NCI-H2171 (cell line): ENCODE measurements at regions not wholly inside any gene's neighbourhood (a gene's known extent, or its start where the extent isn't known, plus 50 kb on each side); places are given as distances from the start of the nearest gene placed in this dataset.
"Not testable (repeated sequence)": the region's sequence is repeated elsewhere in the genome, so short reads cannot be mapped to it uniquely, and the experiment has no call there.

ENCODE experiments used
- DNase-seq: peaks from one replicate; lab custom pipeline; 2025; lab: John Stamatoyannopoulos, UW

DNA sequence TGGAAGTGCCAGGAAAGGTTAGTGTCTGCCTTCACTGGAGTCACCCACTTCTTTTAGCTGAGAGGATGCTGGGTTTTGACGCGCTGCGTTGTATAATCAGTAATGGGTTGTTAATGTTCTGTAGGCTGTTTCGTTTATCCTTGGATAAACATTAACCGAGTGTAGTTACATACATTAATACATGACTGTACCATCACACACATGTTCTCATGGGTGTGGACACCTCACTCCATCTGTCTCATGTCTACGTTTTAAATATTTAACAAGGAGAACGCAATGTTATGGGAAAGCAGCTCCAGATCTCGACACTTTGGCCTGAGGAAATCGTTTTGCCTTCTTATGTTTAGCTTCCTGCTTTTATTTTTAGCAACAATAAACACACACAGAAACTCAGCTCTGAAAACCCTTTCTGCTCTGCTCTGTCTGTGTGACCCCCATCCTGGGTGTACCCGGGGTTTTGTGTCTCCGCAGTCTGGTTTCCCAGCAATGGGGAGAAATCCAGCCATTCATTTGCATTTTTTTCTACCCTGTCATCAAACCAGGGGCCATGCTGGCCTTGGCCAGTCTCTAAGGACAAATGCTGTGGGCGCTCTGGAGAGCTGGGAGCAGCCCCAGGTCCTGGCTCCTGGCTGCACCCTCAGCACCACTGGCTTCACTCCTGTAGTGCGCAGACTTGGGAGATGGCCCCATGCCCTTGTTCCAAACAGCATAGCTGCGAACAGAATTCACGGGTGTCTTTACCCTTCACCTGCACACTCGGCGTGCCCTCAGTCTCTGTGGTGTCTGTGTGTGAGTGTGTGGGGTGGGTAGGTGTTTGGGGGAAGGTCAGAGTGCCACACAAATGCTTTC, 110.8 kb downstream of the ERMARD start:
- DNase-seq = no peak

GRCh38 chr6:169861431-169862042, 110.1 kb downstream of the ERMARD start:
- no peak for DNase-seq

DNA sequence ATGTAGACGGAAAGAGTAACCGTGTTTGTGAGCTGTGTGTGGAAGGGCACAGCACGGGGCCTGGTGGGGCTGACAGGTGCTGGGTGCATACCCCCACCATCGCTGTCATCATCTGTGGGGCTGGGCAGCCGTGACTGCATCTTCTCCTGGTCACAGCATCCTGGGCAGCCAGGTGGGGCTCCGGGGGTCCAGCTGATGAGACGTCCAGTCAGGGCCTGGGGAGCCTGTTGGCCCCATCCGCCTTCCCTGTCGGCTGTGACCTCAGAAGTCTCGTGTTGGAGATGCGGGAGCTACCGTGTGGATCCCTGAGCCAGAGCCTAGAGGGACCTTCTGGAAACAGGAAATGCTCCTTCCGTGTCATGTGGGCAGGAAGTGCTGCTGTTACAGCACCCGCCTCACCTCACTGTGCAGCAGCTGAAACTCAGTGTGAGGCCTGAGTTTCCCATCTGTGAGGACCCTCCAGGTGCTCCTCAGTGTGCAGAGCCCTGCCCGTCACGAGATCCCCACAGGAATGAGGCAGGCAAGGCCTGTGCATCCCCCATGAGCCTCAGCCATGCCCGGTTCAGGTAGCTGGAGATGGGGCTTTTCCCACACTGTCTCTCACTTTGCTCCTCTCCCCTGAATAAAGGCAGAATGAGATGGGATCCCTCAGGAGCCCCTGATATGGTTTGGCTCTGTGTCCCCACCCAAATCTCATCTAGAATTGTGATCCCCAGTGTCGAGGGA, 108.7 kb downstream of the ERMARD start:
- DNase-seq = no peak

DNA sequence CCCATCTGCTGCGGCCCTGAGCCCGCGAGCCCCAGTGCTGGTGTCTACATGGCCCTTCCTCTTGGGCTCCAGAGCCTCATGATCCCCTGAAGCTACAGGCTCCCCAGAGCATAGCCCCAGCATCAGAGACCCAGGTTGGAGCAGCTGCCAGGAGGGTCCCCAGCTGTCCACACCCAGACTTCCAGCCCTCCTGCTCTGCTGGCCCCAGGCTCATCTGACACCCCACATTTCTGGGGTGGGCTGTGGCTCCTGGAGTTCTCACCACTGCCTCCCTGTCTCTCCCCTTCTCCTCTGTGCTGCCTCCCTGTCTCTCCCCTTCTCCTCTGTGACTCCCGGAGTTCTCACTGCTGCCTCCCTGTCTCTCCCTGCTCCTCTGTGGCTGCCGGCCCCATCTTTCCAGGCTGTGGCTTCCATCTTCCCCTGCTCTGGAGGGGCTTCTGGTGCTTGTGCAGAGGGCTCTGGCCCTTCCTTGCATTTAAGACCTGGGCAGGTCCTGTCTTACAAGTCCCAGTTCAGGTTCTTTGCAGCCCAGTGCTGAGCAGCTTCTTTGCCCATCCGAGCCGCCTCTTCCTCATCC, 108.1 kb downstream of the ERMARD start:
- DNase-seq = no peak

DNA sequence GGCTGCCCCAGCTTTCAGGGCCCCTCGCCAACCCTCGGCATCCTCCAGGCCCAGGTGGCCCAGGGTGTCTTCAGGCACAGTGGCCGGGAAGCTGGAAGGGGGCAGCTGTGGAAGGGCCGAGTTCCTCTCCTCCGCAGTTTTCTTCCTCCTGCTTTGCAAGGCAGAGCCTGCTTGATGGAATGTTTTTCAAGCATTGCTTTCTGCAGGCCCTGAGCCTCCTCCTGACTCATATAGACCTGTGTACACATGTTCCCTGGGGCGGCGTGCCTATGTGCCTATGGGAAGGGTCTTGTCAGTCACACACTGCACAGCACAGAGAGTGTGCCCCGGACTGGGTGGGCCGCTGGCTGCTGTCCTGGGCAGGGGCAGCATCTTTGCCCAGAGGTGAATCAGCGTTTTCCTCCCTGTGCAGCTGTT, 107.5 kb downstream of the ERMARD start:
- no peak for DNase-seq

DNA sequence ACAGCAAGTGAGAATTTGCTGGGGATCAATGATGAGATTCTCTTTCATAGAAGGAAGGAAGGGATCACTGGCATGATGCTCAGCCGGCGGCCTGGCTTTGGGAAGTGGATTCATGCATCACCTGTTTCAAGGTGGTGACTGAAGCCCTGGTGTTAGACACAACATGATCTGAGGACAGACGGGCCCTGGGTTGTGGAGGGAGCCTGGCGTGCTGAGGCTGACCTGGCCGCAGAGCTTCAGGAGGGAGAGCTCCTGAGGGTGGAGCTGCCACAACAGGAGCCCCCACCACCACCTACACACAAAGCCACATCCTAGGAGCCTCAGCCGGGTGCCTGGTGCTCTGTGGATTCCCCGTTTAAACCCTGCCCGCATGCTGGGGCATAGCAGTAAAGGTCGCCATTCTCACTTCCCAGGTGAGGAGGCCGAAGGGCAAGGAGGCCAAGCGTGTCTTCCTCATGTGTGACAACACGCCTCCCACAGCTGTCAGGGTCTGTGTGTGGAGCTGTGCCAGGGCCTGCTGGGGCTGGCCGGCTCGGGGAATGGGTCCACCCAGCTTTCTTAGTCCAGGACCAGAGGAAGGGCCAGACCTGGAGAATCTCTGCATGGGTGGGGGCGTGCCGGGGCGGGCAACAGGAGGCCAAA, 107.0 kb downstream of the ERMARD start:
- no peak for DNase-seq

GRCh38 chr6:169857343-169858292, 106.2 kb downstream of the ERMARD start:
- no peak for DNase-seq

GRCh38 chr6:169856442-169857342, 105.3 kb downstream of the ERMARD start:
- not testable (repeated sequence) for DNase-seq

DNA sequence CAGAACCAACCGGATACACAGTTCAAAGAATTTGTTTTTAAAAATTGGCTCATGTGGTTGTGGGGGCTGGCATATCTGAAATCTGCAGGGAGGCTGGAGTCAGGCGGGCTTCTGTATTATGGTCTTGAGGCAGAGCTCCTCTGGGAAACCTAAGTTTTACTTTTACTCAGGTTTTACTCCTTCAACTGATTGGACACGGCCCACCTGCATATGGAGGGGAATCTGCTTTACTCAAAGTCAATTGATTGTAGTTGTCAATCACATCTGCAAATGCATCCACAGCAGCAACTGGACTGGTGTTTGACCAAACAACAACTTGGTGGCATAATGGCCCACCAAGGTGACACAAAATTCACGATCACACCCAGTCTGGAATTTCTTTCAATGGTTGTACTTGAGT, 103.4 kb downstream of the ERMARD start:
- DNase-seq = no peak

- DNase-seq = no peak
These were observed 102.8 kb downstream of the ERMARD start for GRCh38 chr6:169854083-169854725.

DNA sequence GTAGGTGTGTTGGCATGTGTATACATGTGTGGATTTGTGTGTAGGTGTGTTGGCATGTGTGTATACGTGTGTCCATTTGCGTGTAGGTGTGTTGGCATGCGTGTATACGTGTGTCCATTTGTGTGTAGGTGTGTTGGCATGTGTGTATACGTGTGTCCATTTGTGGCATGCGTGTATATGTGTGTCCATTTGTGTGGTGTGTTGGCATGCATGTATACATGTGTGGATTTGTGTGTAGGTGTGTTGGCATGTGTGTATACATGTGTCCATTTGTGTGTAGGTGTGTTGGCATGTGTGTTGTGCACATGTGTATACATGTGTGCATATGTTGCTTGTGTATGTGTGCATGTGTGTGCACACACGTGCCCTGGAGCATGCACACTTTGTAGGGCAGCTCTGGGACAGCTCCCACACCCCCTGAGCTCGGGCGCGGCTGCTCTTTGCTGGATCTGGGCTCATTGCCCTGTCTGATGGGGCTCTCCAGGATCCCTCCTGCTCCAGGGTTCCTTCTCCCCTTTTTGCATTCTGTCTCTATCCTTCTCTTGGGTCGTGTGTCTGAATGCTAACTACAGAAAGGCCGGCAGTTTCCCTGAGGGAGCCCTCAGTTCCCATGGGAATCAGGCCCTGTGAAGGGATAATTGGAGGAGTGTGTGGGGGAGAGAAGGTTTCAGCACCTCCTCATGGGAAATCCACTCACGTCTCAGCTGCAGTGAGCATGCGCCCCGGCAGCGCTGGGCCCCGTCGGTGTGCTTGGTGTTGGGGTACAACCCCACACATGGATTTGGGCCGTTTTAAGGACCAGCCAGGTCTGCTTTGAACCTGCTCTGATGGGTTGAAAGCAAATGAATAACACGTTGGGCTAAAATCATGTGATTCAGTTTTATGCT, 102.0 kb downstream of the ERMARD start:
- DNase-seq = no peak

DNA sequence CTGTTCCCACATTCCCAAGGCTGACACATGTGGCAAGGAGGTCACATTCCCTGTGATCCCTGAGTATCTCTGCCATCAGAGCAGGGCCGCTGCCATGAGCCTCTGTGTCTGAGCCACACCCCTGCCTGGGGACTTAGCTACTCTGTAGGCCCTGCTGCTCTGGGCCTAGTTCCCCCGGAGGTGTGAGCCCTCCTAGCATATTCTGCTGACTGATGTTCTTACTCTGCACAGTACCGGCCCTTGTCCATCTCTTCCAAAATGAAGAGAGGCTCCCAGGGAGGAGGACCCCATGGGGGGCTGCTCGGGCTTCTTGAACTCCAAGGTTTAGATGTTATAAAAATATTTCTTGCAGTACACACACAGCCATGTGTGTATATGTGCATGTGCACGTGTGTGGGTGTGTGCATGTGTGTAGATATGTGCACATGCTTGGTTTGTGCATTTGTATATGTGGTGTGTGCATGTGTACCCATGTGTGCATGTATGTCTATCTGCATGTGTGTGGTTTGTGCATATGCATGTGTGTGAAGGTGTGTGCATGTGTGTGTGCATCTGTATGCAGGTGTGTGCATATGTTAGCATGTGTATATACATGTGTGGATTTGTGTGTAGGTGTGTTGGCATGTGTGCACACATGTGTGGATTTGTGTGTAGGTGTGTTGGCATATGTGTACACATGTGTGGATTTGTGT, 101.2 kb downstream of the ERMARD start:
- DNase-seq = no peak

DNA sequence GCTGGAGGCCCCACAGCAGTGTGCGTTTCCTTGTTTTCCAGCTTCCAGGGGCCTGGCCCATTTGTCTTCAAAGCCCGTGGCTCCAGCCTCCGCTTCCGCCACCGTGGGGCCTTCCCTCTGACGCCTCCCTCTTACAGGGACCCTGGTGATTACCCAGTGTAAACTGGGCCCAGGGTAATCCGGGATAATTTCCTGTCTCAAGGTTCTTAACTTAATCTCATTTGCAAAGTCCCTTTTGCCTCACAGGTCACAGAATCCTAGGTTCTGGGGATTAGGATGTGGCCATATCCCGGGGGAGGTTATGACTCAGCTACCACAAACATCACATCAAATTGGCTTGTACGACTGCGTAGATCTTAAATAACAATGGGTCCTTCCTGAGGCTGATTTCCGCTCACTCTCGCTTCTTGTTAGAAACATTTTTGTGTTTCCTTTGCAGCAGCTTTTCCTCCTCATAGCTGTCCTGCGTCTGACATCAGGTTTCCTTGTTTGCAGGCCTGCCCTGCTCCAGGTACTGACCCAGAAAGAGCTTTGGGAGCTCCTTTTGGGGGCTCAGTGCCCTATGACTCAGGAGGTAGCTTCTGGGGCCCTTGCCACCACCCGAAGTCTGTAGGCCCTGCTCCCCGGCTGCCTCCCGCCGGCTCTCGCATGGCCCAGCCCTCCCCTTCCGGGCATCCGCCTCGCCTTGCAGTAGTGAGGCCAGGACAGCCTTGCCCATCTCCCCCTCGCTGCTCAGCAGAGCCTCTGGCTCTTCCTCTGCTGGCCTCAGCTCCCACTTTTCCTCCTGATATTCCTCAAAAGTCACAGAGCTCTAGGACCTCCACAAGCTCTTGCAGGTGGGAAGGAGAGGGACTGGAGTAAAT, 100.5 kb downstream of the ERMARD start:
- no peak for DNase-seq

GRCh38 chr6:169850746-169851145, 99.3 kb downstream of the ERMARD start:
- no peak for DNase-seq

GRCh38 chr6:169850154-169850553, 98.7 kb downstream of the ERMARD start:
- DNase-seq = no peak

- DNase-seq = no peak
These were observed 98.0 kb downstream of the ERMARD start for GRCh38 chr6:169849396-169849795.

- DNase-seq = no peak
These were observed 97.5 kb downstream of the ERMARD start for GRCh38 chr6:169848946-169849345.
